Stomach (tissue), 4 donors: ENCODE measurements at regions not wholly inside any gene's neighbourhood (a gene's known extent, or its start where the extent isn't known, plus 50 kb on each side); places are given as distances from the start of the nearest gene placed in this dataset.

ENCODE experiments used
- EP300 ChIP-seq: sonication (generic); formaldehyde crosslinking; IDR thresholded peaks from one replicate; pipeline ENCODE4 v1.6.1; 2017; ENCODE audit warnings: antibody characterized with exemption
- POLR2A ChIP-seq, 4 donors: fragments of 450-650 bp; IDR thresholded peaks; one replicate each; pipeline ENCODE4 v1.6.1; 2016; ENCODE audit warnings: antibody characterized with exemption in 4 of 4, control low read depth in 2 of 4, mild to moderate bottlenecking in 1 of 4, moderate library complexity in 1 of 4
- POLR2AphosphoS5 ChIP-seq, 3 donors: sonication (generic); formaldehyde crosslinking; IDR thresholded peaks; one replicate each; pipeline ENCODE4 v1.6.1; 2016; ENCODE audit warnings: antibody characterized with exemption in 3 of 3
- TF ChIP-seq, protein P1 (sequence below), 7 experiments: fragments of 450-650 bp in 4 of 7; fragments of 200-600 bp in 3 of 7; sonication (generic) in 3 of 7; IDR thresholded peaks; one replicate each; pipeline ENCODE4 v1.5.1; 2016 to 2019; ENCODE audit warnings: antibody characterized with exemption in 7 of 7, control low read depth in 2 of 7, mild to moderate bottlenecking in 1 of 7

DNA sequence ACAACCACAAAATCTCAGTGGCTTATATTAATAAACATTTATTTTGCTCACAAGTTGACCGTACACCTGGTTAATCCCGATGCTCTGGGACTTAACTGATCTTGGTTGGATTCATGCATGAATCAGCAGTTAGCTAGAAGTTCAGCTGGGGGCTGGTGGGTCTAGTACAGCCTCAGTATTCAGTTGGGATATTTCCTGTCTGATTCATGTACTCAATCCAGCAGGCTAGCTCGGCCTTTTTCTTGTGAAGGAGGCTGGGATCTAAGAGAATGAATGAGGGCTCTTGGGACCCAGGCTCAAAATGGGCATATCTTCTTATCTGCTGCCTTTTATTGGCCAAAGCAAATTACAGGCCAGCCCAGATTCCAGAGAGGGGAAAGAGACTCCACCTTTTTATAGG lies 178.8 kb downstream of the KCTD12 start:
- TF ChIP-seq, protein P1, sequence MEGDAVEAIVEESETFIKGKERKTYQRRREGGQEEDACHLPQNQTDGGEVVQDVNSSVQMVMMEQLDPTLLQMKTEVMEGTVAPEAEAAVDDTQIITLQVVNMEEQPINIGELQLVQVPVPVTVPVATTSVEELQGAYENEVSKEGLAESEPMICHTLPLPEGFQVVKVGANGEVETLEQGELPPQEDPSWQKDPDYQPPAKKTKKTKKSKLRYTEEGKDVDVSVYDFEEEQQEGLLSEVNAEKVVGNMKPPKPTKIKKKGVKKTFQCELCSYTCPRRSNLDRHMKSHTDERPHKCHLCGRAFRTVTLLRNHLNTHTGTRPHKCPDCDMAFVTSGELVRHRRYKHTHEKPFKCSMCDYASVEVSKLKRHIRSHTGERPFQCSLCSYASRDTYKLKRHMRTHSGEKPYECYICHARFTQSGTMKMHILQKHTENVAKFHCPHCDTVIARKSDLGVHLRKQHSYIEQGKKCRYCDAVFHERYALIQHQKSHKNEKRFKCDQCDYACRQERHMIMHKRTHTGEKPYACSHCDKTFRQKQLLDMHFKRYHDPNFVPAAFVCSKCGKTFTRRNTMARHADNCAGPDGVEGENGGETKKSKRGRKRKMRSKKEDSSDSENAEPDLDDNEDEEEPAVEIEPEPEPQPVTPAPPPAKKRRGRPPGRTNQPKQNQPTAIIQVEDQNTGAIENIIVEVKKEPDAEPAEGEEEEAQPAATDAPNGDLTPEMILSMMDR (IDR thresholded peaks at IDR 0.05), result no peak
- TF ChIP-seq POLR2A (IDR thresholded peaks at IDR 0.05) (no peak), EP300 (no peak), POLR2AphosphoS5 (IDR thresholded peaks at IDR 0.05) (no peak)
